Esophagus muscularis mucosa (tissue), 4 donors: ENCODE measurements at regions not wholly inside any gene's neighbourhood (a gene's known extent, or its start where the extent isn't known, plus 50 kb on each side); places are given as distances from the start of the nearest gene placed in this dataset.

Experiments
- DNase-seq: peaks from one replicate; pipeline ENCODE4 v3.0.0-alpha.2; 2017; ENCODE audit errors: extremely low spot score
- H3K27ac ChIP-seq, 4 donors: fragments of 200-600 bp; sonication (generic); replicated peaks in 1 of 4; 1 replicate in 3 of 4; 2 replicates in 1 of 4; pipeline ENCODE4 v1.5.1; 2016 to 2019; ENCODE audit warnings: mild to moderate bottlenecking in 1 of 4
- H3K27me3 ChIP-seq, 4 donors: fragments of 200-600 bp; sonication (generic); one replicate each; pipeline versions ENCODE4 v1.5.1 to v1.6.0; 2016 to 2019
- H3K36me3 ChIP-seq, 4 donors: fragments of 200-600 bp; sonication (generic); one replicate each; pipeline ENCODE4 v1.5.1; 2016 to 2019
- H3K4me1 ChIP-seq, 4 donors: fragments of 200-600 bp; sonication (generic); one replicate each; pipeline ENCODE4 v1.5.1; 2016 to 2019
- H3K4me3 ChIP-seq, 4 donors: fragments of 200-600 bp; sonication (generic); 1 replicate in 2 of 4; 2 replicates in 2 of 4; pipeline ENCODE4 v1.5.1; 2016 to 2019; ENCODE audit warnings: mild to moderate bottlenecking in 4 of 4, moderate library complexity in 1 of 4
- H3K9me3 ChIP-seq, 4 donors: fragments of 200-600 bp; sonication (generic); 1 replicate in 3 of 4; 2 replicates in 1 of 4; pipeline ENCODE4 v1.5.1; 2016 to 2019
- CTCF ChIP-seq, 3 experiments: fragments of 200-600 bp in 2 of 3; fragments of 450-650 bp in 1 of 3; sonication (generic) in 2 of 3; IDR thresholded peaks; one replicate each; pipeline ENCODE4 v1.5.1; 2017 to 2019; ENCODE audit warnings: antibody characterized with exemption in 3 of 3, mild to moderate bottlenecking in 2 of 3, moderate library complexity in 1 of 3
- EP300 ChIP-seq: sonication (generic); formaldehyde crosslinking; IDR thresholded peaks from one replicate; pipeline ENCODE4 v1.6.1; 2017; ENCODE audit warnings: antibody characterized with exemption
- POLR2A ChIP-seq: fragments of 450-650 bp; IDR thresholded peaks from one replicate; pipeline ENCODE4 v1.6.1; 2017; ENCODE audit warnings: antibody characterized with exemption, moderate library complexity, mild to moderate bottlenecking, low read depth
- POLR2AphosphoS5 ChIP-seq, 2 donors: sonication (generic); formaldehyde crosslinking; IDR thresholded peaks; one replicate each; pipeline ENCODE4 v1.6.1; 2017; ENCODE audit warnings: antibody characterized with exemption in 2 of 2
- WGBS: methylation state at CpG from one replicate; pipeline ENCODE4 v1.1.5; 2018; 5-methylcytosine and 5-hydroxymethylcytosine counted together
- intact Hi-C: fragments of 100-400 bp; cut with DNase I; formaldehyde crosslinking; loops from one replicate; pipeline ENCODE4 v1.15.1; 2023

GRCh38 chr7:1289666-1290025 lies 57.0 kb downstream of the UNCX start:
- H3K27me3 ChIP-seq, result peaks cover 0 to 96% (median 11%) of the 10 kb centered on the region in 4 donors
- H3K27ac ChIP-seq, result no peak overlapping the region
- no peaks in the 10 kb centered on the region for H3K36me3 ChIP-seq
- H3K4me3 ChIP-seq, result peak overlapping the region; percentile 47 to 59 (median 48)
- WGBS, result 39% methylated on average over 19 of the region's 20 CpGs
- no peaks in the 10 kb centered on the region for H3K9me3 ChIP-seq
- TF ChIP-seq POLR2A (no peak), POLR2AphosphoS5 (IDR thresholded peaks at IDR 0.05) (no peak), EP300 (no peak), CTCF (IDR thresholded peaks at IDR 0.05) (no peak)
- intact Hi-C loops, result no loop called here
- H3K4me1 ChIP-seq, result peaks cover 5 to 20% (median 16%) of the 10 kb centered on the region in 4 donors
- no peak for DNase-seq

- Histone ChIP-seq H3K9me3 (no peaks in the 10 kb centered on the region), H3K4me1 (peaks cover 5 to 20% (median 16%) of the 10 kb centered on the region in 4 donors), H3K27me3 (peaks cover 0 to 91% (median 9%) of the 10 kb centered on the region in 4 donors), H3K27ac (no peak overlapping the region), H3K36me3 (no peaks in the 10 kb centered on the region), H3K4me3 (peak overlapping the region; percentile 47 to 59 (median 48))
- intact Hi-C loops, result no loop called here
- TF ChIP-seq CTCF (IDR thresholded peaks at IDR 0.05) (no peak), POLR2A (no peak), POLR2AphosphoS5 (IDR thresholded peaks at IDR 0.05) (no peak), EP300 (no peak)
- no peak for DNase-seq
- 3% methylated on average over 31 of the region's 50 CpGs for WGBS
Observed at GRCh38 chr7:1290026-1290678, 57.5 kb downstream of the UNCX start.

DNA sequence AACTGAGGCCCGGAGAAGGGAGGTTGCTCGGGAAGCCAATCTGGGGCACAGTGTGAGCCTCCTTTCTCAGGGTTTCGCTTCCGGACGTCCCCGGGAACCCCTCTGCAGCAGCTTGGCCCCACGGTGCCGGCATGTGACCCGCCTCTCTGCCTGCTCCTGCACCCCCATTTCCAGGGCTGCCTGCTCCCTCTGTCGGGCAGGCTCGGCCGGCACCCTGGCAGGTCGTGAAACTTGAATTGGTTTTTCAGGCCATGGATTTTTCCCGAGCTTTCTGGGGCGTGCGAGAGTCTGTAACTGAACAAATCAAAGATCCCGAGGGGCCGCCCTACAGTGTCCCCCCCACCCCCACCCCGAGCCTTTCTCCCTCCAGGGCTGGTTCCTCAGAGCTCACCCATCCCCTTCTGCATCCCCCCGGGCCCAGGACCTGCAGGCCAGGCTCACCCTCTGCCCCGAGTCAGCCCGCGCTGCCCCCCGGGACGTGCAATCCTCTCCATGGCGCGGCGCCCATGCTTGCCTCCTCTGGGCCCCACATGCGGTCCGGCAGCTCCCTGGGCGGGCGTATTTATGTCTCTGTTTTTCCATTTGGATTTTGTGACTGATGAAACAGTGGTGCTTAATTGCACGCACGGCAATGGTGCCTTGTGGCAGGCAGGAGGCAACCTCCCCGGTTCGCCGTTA lies 58.1 kb downstream of the UNCX start:
- peak overlapping the region; percentile 47 to 59 (median 48) for H3K4me3 ChIP-seq
- peaks cover 5 to 20% (median 16%) of the 10 kb centered on the region in 4 donors for H3K4me1 ChIP-seq
- intact Hi-C loops, result no loop called here
- no peaks in the 10 kb centered on the region for H3K36me3 ChIP-seq
- H3K9me3 ChIP-seq, result no peaks in the 10 kb centered on the region
- TF ChIP-seq POLR2AphosphoS5 (IDR thresholded peaks at IDR 0.05), result no peak
- no peak for TF ChIP-seq EP300
- TF ChIP-seq POLR2A, result no peak
- TF ChIP-seq CTCF (IDR thresholded peaks at IDR 0.05), result no peak
- DNase-seq, result no peak
- H3K27me3 ChIP-seq, result peaks cover 0 to 90% (median 11%) of the 10 kb centered on the region in 4 donors
- H3K27ac ChIP-seq, result no peak overlapping the region
- WGBS, result 69% methylated on average over 15 of the region's 37 CpGs

DNA sequence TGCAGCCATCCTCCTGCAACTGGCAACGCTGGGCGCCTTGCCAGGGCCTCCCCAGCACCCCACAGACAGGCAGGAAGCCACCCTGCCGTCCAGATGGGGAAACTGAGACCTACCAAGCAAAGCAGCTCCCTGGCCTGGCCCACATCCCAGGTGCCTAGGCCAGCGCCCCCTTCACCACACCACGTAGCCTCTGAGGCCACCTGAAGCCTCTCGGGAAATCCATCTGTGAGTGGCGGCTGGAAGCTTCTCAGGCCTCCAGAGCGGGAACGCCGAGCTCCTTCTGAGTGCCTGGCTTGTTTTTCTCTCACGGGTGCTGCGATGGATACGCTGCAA lies 58.7 kb downstream of the UNCX start:
- no peak overlapping the region for H3K27ac ChIP-seq
- intact Hi-C loops, result no loop called here
- no peaks in the 10 kb centered on the region for H3K9me3 ChIP-seq
- peaks cover 0 to 90% (median 15%) of the 10 kb centered on the region in 4 donors for H3K27me3 ChIP-seq
- WGBS, result 87% methylated on average over 13 of the region's 13 CpGs
- H3K36me3 ChIP-seq, result no peaks in the 10 kb centered on the region
- H3K4me3 ChIP-seq, result no peak overlapping the region
- no peak for DNase-seq
- H3K4me1 ChIP-seq, result peaks cover 5 to 20% (median 16%) of the 10 kb centered on the region in 4 donors
- no peak for TF ChIP-seq EP300
- TF ChIP-seq CTCF (IDR thresholded peaks at IDR 0.05), result no peak
- TF ChIP-seq POLR2A, result no peak
- TF ChIP-seq POLR2AphosphoS5 (IDR thresholded peaks at IDR 0.05), result no peak
